ENCODE measurements at regions not wholly inside any gene's neighbourhood (a gene's known extent, or its start where the extent isn't known, plus 50 kb on each side); places are given as distances from the start of the nearest gene placed in this dataset.

- TF ChIP-seq CTCF (IDR thresholded peaks at IDR 0.05) = no peak
- intact Hi-C loops (cut with micrococcal nuclease) = no loop called here
- ATAC-seq (no peak), DNase-seq (no peak)
- Mint-ChIP-seq H3K27me3 (no peaks in the 10 kb centered on the region), H3K9me3 (no peaks in the 10 kb centered on the region), H3K4me1 (ENCODE audit: low read depth) (no peaks in the 10 kb centered on the region), H3K27ac (no peak overlapping the region), H3K36me3 (ENCODE audit: low read depth) (no peaks in the 10 kb centered on the region), H3K4me3 (no peak overlapping the region)
- POLR2A ChIA-PET = no interaction called here
- CTCF ChIA-PET = no interaction called here
Observed at GRCh38 chr6:19972221-19972620, 135.1 kb downstream of the ID4 start.

DNA sequence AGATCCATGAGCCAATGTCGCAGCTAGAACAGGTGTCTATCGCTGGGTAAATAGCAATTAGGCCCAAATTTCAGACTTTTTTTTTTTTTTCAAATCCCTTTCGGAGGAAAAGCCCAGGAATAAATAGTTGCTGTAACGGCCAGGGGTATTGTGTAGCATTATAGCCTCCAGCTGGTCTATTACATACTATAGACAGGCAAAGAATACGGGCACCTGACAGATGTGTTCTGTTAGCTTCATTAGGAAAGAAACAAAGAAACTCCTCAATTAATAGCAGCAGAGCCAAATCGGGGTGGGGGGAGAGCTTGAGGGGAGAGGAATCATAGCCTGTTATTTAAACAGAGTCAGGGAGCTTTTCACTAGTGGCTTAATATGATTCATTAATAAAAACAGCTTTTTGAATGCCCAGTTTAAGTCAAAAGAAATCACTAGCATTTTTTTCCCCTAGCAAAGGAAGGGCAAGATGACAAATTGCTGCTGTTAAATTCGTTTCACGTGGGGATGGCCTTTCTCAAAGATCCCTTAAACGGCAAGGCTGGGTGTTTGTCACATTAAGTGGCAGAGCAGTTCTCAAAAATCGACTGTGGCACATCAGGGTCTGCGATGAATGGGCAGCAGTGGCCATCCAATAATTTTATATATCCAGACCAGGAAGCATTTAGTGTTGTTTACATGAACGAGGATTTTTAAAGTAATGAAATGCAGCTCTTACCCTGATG is 139.4 kb downstream of the ID4 start:
- Mint-ChIP-seq H3K27me3 (no peaks in the 10 kb centered on the region), H3K27ac (no peak overlapping the region), H3K4me3 (no peak overlapping the region), H3K36me3 (ENCODE audit: low read depth) (no peaks in the 10 kb centered on the region), H3K4me1 (ENCODE audit: low read depth) (no peaks in the 10 kb centered on the region), H3K9me3 (no peaks in the 10 kb centered on the region)
- ATAC-seq (no peak), DNase-seq (no peak)
- intact Hi-C loops (cut with micrococcal nuclease) = no loop called here
- CTCF ChIA-PET = no interaction called here
- POLR2A ChIA-PET = no interaction called here
- TF ChIP-seq CTCF (IDR thresholded peaks at IDR 0.05) = no peak

- no peaks in the 10 kb centered on the region for H3K9me3 Mint-ChIP-seq
Observed at GRCh38 chr6:19979059-19979458, 141.9 kb downstream of the ID4 start.

DNA sequence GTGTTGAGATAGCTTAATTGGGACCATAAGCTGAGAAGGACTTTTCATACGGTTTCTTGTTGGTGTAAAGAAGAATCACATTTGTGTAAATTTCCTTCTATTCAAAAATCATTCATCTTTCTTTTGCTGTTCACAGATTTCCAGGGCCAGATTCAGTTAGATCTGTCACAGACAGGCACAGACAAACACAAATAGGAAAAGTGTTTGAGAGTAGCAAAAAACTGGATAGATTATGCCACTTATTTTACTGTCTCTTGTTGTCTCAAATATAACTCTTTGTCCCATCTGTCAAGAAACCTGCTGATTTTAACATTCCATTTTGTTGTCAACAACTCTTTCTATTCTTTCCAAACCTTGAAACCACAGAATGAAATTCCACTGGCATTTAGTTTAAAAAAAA is 142.8 kb downstream of the ID4 start:
- TF ChIP-seq CTCF (IDR thresholded peaks at IDR 0.05) = no peak
- Mint-ChIP-seq H3K4me1 (ENCODE audit: low read depth) (no peaks in the 10 kb centered on the region), H3K27me3 (no peaks in the 10 kb centered on the region), H3K27ac (no peak overlapping the region), H3K36me3 (ENCODE audit: low read depth) (no peaks in the 10 kb centered on the region), H3K9me3 (no peaks in the 10 kb centered on the region), H3K4me3 (no peak overlapping the region)
- intact Hi-C loops (cut with micrococcal nuclease) = no loop called here
- ATAC-seq (no peak), DNase-seq (no peak)
- CTCF ChIA-PET = no interaction called here
- POLR2A ChIA-PET = no interaction called here

More at GRCh38 chr6:19979059-19979458, 141.9 kb downstream of the ID4 start:
- POLR2A ChIA-PET = no interaction called here
- DNase-seq (no peak), ATAC-seq (no peak)
- Mint-ChIP-seq H3K4me1 (ENCODE audit: low read depth) (no peaks in the 10 kb centered on the region), H3K36me3 (ENCODE audit: low read depth) (no peaks in the 10 kb centered on the region), H3K27ac (no peak overlapping the region), H3K27me3 (no peaks in the 10 kb centered on the region), H3K4me3 (no peak overlapping the region)
- intact Hi-C loops (cut with micrococcal nuclease) = no loop called here
- CTCF ChIA-PET = interaction anchor here (1.0 kb wide), 1 partner anchor 9 kb away, joined by 3 read pairs; no protein-coding TSS in a partner anchor
- no peak for TF ChIP-seq CTCF (IDR thresholded peaks at IDR 0.05)

GRCh38 chr6:19983374-19983773 is 146.2 kb downstream of the ID4 start:
- no peaks in the 10 kb centered on the region for H3K36me3 Mint-ChIP-seq (ENCODE audit: low read depth)
- H3K9me3 Mint-ChIP-seq = no peaks in the 10 kb centered on the region
- ATAC-seq = no peak
- TF ChIP-seq CTCF (IDR thresholded peaks at IDR 0.05) = no peak
- no peak overlapping the region for H3K27ac Mint-ChIP-seq
- no peaks in the 10 kb centered on the region for H3K4me1 Mint-ChIP-seq (ENCODE audit: low read depth)
- no peak for DNase-seq
- intact Hi-C loops (cut with micrococcal nuclease) = no loop called here
- POLR2A ChIA-PET = no interaction called here
- peaks cover 3% of the 10 kb centered on the region for H3K27me3 Mint-ChIP-seq
- CTCF ChIA-PET = no interaction called here
- no peak overlapping the region for H3K4me3 Mint-ChIP-seq
